DND-41 (cell line): ENCODE measurements at regions not wholly inside any gene's neighbourhood (a gene's known extent, or its start where the extent isn't known, plus 50 kb on each side); places are given as distances from the start of the nearest gene placed in this dataset.

Source experiments
- ATAC-seq: fragments of 200-7000 bp; cut with Tn5 transposase; 3 replicates; pipeline ENCODE4 v1.9.1; 2021; ENCODE audit warnings: low read depth; ENCODE audit not compliant: insufficient read depth
- DNase-seq: peaks from one replicate; pipeline ENCODE4 v3.0.0-alpha.2; 2020
- H2AFZ ChIP-seq: 2 replicates; pipeline ENCODE4 v1.6.0; 2012; ENCODE audit warnings: low read depth, low read length
- H3K27ac ChIP-seq: 2 replicates; pipeline ENCODE4 v1.5.1; 2012; ENCODE audit warnings: low read length, inconsistent platforms
- H3K27me3 ChIP-seq: fragments of 200-600 bp; sonication (generic); 2 replicates; pipeline ENCODE4 v1.6.0; 2012; ENCODE audit warnings: low read length, mild to moderate bottlenecking, inconsistent platforms; ENCODE audit not compliant: insufficient read depth, poor library complexity
- H3K36me3 ChIP-seq: 2 replicates; pipeline ENCODE4 v1.5.1; 2012; ENCODE audit warnings: low read length, inconsistent platforms; ENCODE audit not compliant: insufficient read depth
- H3K4me1 ChIP-seq: 2 replicates; pipeline ENCODE4 v1.5.1; 2012; ENCODE audit warnings: mild to moderate bottlenecking, low read length; ENCODE audit not compliant: insufficient read depth
- H3K4me2 ChIP-seq: 2 replicates; pipeline ENCODE4 v1.6.0; 2012; ENCODE audit warnings: mild to moderate bottlenecking, moderate library complexity, low read length, inconsistent platforms; ENCODE audit not compliant: insufficient read depth
- H3K4me3 ChIP-seq, 2 experiments: fragments of 200-600 bp in 1 of 2; shearing (Covaris generic) in 1 of 2; 2 replicates each; pipeline ENCODE4 v1.5.1; 2012 to 2016; ENCODE audit warnings: inconsistent platforms in 2 of 2, low read length in 2 of 2, mild to moderate bottlenecking in 2 of 2, low read depth in 1 of 2, moderate library complexity in 1 of 2
- H3K79me2 ChIP-seq: 2 replicates; pipeline ENCODE4 v1.6.0; 2012; ENCODE audit warnings: low read length, inconsistent platforms; ENCODE audit not compliant: insufficient read depth
- H3K9ac ChIP-seq: 2 replicates; pipeline ENCODE4 v1.6.0; 2012; ENCODE audit warnings: low read depth, mild to moderate bottlenecking, inconsistent platforms, low read length, moderate library complexity
- H3K9me3 ChIP-seq: 2 replicates; pipeline ENCODE4 v1.5.1; 2012; ENCODE audit warnings: low read length, moderate library complexity, mild to moderate bottlenecking, inconsistent platforms; ENCODE audit not compliant: insufficient read depth, severe bottlenecking
- H4K20me1 ChIP-seq: 2 replicates; pipeline ENCODE4 v1.6.0; 2012; ENCODE audit warnings: low read length; ENCODE audit not compliant: insufficient read depth
- CTCF ChIP-seq: IDR thresholded peaks from 2 replicates; pipeline ENCODE4 v1.5.1; 2012; ENCODE audit warnings: borderline replicate concordance, low read length, moderate library complexity, mild to moderate bottlenecking; ENCODE audit not compliant: poor library complexity, severe bottlenecking; ENCODE audit errors: extremely low read depth
- EZH2 ChIP-seq: IDR thresholded peaks from 3 replicates; pipeline ENCODE4 v1.6.1; 2012; ENCODE audit warnings: borderline replicate concordance, low read depth, mild to moderate bottlenecking, moderate library complexity, low read length, inconsistent platforms; ENCODE audit not compliant: severe bottlenecking

GRCh38 chr20:51198876-51199523 lies 176.1 kb upstream of the KCNG1 start:
- H3K79me2 ChIP-seq, result no peaks in the 10 kb centered on the region
- H3K27me3 ChIP-seq, result peaks cover 10% of the 10 kb centered on the region
- H3K9me3 ChIP-seq, result no peaks in the 10 kb centered on the region
- H3K4me2 ChIP-seq, result no peak overlapping the region
- no peaks in the 10 kb centered on the region for H3K4me1 ChIP-seq
- TF ChIP-seq CTCF (no peak), EZH2 (no peak)
- H4K20me1 ChIP-seq, result no peaks in the 10 kb centered on the region
- DNase-seq (no peak), ATAC-seq (no peak)
- H2AFZ ChIP-seq, result no peak overlapping the region
- no peak overlapping the region for H3K4me3 ChIP-seq
- no peak overlapping the region for H3K27ac ChIP-seq
- H3K9ac ChIP-seq, result no peak overlapping the region
- no peaks in the 10 kb centered on the region for H3K36me3 ChIP-seq

GRCh38 chr20:51198238-51198637 lies 175.3 kb upstream of the KCNG1 start:
- no peak for ATAC-seq
- peaks cover 10% of the 10 kb centered on the region for H3K27me3 ChIP-seq
- no peaks in the 10 kb centered on the region for H4K20me1 ChIP-seq
- no peaks in the 10 kb centered on the region for H3K36me3 ChIP-seq
- no peaks in the 10 kb centered on the region for H3K79me2 ChIP-seq
- no peaks in the 10 kb centered on the region for H3K4me1 ChIP-seq
- DNase-seq, result no peak
- no peak overlapping the region for H3K4me3 ChIP-seq
- no peak overlapping the region for H2AFZ ChIP-seq
- H3K4me2 ChIP-seq, result no peak overlapping the region
- TF ChIP-seq EZH2 (no peak), CTCF (no peak)
- no peak overlapping the region for H3K27ac ChIP-seq
- H3K9me3 ChIP-seq, result no peaks in the 10 kb centered on the region
- H3K9ac ChIP-seq, result no peak overlapping the region

GRCh38 chr20:51196991-51197651 lies 174.2 kb upstream of the KCNG1 start:
- TF ChIP-seq EZH2 (no peak), CTCF (no peak)
- DNase-seq, result no peak
- no peak overlapping the region for H3K4me3 ChIP-seq

More at GRCh38 chr20:51196991-51197651, 174.2 kb upstream of the KCNG1 start:
- no peaks in the 10 kb centered on the region for H3K79me2 ChIP-seq
- ATAC-seq, result no peak
- H3K27me3 ChIP-seq, result peaks cover 10% of the 10 kb centered on the region
- no peak overlapping the region for H3K27ac ChIP-seq
- H4K20me1 ChIP-seq, result no peaks in the 10 kb centered on the region
- no peak overlapping the region for H3K4me2 ChIP-seq
- no peaks in the 10 kb centered on the region for H3K36me3 ChIP-seq
- no peaks in the 10 kb centered on the region for H3K4me1 ChIP-seq
- H3K9ac ChIP-seq, result no peak overlapping the region
- no peak overlapping the region for H2AFZ ChIP-seq
- H3K9me3 ChIP-seq, result no peaks in the 10 kb centered on the region
